GM12874 (cell line): ENCODE measurements at regions not wholly inside any gene's neighbourhood (a gene's known extent, or its start where the extent isn't known, plus 50 kb on each side); places are given as distances from the start of the nearest gene placed in this dataset.

ENCODE experiments used
- TF ChIP-seq, protein P1 (sequence below): IDR thresholded peaks from 2 replicates; pipeline ENCODE4 v1.5.1; 2011; ENCODE audit warnings: low read depth, mild to moderate bottlenecking, control low read depth, low read length, moderate library complexity; ENCODE audit not compliant: insufficient read depth

DNA sequence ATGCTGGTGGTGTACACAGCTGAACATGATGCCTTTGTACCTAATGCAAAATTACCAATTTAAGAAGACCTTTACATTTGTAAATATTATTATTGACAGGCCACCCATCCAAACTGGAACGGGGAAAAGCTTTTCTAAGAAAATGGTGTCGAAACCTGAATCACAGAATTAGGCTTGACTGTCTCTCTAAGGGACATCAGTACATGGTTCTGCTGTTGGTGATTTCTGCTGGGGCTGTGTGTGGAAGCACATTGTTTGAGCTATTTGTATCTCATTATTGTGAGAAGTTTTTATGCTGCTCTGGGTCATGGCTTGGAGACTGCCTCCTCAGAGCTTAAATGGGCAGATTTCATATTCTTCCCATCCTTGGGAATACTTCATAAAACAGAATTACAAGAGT is 420.9 kb upstream of the POU3F3 start:
- TF ChIP-seq, protein P1, sequence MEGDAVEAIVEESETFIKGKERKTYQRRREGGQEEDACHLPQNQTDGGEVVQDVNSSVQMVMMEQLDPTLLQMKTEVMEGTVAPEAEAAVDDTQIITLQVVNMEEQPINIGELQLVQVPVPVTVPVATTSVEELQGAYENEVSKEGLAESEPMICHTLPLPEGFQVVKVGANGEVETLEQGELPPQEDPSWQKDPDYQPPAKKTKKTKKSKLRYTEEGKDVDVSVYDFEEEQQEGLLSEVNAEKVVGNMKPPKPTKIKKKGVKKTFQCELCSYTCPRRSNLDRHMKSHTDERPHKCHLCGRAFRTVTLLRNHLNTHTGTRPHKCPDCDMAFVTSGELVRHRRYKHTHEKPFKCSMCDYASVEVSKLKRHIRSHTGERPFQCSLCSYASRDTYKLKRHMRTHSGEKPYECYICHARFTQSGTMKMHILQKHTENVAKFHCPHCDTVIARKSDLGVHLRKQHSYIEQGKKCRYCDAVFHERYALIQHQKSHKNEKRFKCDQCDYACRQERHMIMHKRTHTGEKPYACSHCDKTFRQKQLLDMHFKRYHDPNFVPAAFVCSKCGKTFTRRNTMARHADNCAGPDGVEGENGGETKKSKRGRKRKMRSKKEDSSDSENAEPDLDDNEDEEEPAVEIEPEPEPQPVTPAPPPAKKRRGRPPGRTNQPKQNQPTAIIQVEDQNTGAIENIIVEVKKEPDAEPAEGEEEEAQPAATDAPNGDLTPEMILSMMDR: no peak

DNA sequence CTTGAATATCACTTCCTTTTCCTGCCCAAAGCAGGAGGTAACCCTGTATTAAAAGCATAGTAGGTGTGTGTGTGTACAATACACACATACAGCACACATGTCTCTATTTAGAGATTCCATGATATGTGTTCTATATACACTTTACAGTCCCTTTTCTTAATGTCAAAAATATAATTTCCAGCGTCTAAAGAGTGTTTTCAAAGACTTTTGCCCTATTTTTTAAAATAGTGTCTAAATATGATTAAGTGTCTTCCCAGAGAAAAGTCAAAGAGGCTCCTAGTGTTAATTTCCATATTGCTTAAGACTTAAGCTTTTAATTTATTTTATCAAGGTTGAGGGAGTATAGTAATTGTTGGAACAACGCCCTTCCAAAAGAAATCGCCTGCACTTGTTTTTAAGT is 420.3 kb upstream of the POU3F3 start:
- TF ChIP-seq, protein P1: no peak

DNA sequence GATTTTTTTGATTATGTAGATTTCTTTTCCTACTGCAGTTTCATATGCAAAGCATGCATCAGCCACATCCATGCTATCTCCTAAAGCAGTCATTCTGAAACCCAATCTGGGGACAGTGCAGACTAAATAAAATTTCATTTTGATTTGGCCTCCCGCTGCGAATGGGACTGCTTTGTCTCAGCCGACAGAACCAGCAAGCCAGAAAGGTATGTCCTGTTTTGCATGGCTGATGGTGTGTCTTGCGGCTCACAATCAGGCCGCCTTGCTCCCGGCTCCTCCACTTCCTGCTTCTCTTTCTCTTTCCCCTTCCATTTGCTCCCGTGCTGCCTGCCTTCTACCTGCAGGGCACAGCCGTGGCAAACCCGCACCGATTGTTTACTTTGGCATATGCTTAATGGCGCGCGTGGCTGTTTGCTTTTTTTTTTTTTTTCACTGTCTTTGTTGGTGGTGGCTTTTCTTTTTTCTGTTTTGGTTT is 419.6 kb upstream of the POU3F3 start:
- TF ChIP-seq, protein P1: no peak

DNA sequence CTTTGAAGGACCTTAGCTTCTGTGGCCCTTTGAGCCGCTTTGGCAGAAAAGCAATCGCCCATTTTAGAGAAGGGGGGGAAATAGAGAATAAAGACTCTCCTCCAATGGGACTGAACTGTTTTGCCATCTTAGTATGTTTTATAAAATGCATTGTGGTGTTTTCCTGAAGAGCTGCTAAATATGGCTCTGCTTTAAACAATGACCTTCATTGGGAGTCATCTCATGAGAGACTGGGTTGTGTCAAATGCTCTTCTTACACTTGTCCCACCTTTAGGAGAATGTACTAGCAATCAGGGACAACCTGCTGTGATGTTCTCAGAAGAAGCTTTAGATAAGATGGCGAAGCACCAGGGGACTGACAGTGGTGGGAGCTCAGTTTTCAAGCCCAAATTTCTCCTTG is 418.9 kb upstream of the POU3F3 start:
- TF ChIP-seq, protein P1: no peak

DNA sequence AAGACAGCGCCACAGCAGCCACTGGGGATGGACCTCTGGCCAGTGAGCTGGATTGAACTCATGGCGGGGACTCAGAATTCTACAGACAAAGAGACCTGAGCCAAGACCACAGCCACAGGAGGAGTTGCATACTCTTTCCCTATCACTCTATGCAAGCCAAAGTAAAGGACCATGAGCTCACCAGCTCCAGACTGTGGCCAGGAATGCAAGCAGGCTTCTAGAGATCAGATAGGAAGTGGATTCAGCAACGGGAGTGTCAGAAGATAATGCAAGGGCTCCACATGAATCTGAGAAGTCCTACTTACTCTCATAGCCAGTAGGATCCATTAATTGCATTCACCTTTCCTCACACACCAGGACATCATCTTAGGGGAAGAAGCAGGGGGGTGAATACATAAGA is 415.4 kb upstream of the POU3F3 start:
- TF ChIP-seq, protein P1: no peak

DNA sequence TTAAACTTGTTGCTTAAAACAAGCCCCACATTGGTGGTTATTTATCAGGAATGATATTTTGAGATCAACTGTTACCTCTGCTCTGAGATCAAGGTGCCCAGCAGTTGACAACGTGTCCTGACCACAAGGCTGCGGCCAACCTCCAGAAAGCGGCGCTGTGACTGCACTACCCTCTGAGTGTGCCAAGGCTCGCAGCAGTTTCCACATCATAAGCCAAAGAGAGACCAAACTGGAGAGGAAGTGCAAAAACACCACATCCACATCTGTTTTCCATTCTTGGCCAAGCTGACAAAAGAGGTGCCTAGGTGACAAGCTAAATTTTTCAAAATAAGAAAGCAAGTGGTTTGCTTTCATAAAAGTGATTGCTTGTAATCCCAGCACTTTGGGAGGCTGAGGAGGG is 410.8 kb upstream of the POU3F3 start:
- TF ChIP-seq, protein P1: no peak

DNA sequence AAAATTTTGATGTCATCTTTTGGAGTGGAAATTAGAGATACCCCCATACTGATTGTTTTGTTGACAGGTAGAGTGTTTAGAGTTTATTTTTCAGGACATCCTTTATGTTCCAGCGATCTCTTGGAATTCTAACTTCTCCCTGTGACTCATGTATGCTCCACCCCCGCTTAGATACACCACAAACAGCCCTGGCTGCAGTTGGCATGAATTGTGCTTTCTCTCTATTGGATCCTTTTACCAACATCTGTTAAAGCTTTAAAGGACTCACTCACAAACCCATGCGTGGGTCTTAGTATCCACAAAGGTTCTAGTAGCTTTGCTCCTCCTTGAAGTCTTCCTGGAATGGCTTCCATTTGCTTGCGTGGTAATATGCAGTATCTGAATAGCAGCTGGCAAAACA is 409.5 kb upstream of the POU3F3 start:
- TF ChIP-seq, protein P1: no peak

DNA sequence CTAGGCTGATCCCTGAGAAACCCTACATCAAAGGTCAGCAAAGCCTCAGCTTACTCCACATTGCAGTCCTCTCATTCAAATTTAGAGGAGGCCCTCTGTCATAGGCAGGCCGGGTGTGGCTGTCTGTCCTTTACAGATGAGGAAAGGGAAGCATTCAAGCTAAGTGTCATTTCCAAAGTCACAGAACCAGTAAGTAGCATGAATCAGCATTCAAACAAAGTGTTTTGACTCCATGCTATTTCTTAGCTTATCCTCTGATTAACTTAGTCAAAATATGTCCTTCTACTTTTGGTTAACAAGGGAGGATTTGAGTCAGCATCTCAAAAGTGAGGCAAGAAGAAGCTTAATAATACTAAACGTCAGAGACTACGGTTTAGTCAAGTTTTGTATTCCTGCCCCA is 409.0 kb upstream of the POU3F3 start:
- TF ChIP-seq, protein P1: no peak
